HG03571 (cell line): ENCODE measurements at regions not wholly inside any gene's neighbourhood (a gene's known extent, or its start where the extent isn't known, plus 50 kb on each side); places are given as distances from the start of the nearest gene placed in this dataset.
"Not testable (repeated sequence)": the region's sequence is repeated elsewhere in the genome, so short reads cannot be mapped to it uniquely, and the experiment has no call there.

ENCODE experiments used
- ATAC-seq: cut with Tn5 transposase; IDR thresholded peaks from one replicate; pipeline ENCODE4 v1.9.1; 2021; ENCODE audit not compliant: unreplicated experiment

DNA sequence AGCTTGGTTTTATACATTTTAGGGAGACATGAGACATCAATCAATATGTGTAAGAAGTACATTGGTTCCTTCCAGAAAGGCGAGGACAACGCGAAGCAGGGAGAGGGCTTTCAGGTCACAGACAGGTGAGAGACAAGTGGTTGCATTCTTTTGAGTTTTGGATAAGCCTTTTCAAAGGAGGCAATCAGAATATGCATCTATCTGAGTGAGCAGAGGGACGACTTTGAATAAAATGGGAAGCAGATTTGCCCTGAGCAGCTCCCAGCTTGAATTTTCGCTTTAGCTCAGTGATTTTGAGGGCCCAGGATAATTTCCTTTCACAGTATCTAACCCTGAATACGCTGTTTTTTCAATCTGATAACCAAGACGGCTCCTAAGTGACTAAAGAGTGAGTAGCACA, 82.5 kb upstream of the MYO3A start:
- ATAC-seq = no peak

DNA sequence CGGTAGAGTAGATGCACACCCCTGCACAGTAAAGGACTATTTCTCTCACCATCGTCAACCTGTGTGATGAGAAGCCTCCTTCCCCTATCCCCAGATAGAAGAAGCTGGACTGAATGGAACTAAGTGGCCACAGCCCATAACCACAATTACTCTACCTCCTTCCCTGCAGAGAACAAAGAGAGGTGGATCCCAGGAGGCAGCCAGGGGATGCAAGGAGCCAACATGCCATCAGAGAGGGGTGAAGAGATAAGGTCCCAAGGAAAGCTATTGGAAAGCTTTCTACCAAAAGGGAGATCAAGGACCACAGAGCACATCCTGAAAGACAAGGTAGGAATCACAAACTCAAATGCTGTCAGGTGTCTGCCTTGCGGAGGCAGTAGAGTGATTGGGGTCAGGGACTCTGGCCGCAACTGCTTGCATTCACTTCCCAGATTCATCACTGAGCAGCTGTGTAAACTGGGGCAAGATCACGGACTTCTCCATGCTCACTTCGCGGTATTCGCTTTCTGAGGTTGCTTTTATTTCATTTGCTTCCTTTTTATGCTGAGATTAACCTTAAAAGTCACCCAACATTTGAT, 81.6 kb upstream of the MYO3A start:
- no peak for ATAC-seq

DNA sequence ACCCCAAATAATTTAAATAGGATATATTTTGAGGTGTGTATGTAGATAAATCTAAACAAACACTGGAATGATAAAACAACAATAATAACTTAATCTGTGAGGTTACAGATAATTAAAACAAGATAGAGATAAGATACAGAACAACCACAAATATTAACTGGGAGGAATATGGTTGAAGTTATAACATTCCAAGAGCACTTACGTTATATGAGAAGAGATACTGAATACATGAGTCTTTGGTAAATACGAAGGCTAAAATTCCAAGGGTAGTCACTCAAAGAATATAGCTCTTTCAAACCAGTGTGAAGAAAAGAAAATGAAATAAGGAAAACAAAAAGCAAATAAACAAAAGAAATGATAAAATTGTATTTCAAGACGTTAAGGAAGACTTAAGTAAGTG, 76.0 kb upstream of the MYO3A start:
- ATAC-seq = no peak

DNA sequence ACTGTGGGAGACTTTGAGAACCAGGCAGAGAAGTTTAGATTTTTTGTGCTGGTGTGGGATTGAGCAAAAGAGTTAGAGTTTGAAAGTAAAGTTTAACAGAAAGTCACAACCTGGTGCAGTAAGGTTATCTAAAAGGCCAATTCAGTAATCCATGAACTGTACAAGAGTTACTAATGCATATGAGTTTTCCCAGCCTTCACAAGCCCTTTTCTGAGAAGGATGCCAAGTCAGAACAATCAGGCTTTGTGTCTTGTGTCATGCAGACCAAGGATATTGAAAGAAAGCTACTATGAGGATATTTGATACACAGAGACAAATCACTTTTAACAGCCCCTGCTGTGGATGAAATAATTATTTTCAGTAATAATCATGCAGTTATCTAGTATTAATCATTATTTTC, 68.8 kb upstream of the MYO3A start:
- ATAC-seq = no peak

DNA sequence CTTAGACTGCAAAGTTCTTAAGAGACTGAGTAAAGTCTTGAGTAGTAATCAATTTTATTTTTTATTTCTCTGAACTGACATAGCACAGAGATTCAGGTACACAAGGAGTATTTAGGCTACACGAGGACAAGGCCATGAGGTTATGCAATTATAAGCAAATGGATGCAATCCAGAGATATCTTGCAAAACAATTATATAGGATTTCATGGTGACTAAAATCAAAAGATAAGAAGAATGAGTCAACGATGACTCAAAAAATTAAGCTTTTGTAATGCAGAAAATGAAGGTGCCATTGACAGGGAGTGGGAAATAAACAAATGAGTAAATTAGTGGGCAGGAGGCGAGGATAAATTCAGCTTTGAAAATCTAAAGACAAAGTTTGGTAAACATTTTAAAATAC, 66.7 kb upstream of the MYO3A start:
- ATAC-seq = no peak

DNA sequence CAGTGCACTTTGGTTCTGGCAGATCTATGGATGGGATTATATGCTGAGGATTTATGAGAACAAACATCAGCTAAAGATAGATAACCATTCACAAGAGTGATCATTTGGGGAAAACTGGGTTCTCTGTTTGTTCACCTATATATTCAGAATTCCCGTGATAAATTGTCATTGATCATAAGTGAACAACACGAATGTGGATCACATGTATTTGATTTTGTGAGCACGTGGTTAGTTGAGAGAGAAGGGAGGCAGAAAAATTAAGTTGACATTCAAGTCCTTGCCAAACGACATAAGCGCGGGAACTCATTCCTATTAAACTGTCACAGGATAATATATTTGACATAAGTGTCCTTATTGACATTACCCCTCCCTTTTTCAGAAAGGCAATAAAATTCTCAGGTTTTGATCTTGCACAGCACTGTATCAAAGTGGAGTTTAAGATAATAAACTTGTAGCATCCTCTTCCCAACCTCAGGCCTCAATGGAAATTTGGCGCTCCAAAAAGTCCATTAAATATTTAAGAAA, 64.9 kb upstream of the MYO3A start:
- ATAC-seq = no peak

DNA sequence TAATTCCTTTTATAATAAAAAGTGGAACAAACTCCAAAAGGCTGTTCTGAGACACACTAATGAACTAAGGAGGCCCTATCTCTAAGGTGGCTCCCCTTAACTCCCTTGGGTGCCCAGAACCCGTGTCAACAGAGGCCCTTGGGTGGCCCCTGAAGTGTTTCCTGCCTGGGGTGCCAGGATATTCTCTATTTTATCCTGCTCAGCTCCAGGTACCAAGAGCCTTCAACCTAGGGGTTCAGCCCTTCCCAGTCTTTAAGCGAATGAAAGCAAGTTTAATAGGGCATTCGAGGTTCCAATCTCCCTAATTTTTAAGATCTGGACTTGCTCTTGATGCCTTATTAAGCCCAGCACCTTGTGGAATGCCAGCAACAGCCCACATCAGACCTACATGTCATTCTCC, 64.4 kb upstream of the MYO3A start:
- no peak for ATAC-seq

DNA sequence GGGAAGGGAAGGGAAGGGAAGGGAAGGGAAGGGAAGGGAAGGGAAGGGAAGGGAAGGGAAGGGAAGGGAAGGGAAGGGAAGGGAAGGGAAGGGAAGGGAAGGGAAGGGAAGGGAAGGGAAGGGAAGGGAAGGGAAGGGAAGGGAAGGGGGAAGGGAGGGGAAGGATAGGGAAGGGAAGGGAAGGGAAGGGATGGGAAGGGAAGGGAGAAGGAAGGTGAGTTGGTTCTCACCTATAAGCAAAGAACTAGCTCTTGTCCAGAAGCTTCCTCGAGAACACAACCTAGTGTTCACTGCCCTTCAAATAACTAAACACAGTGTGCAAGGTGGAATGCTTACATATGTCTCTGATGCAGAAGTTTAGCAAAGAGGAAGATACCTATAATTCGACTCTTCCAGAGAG, 59.6 kb upstream of the MYO3A start:
- not testable (repeated sequence) for ATAC-seq

DNA sequence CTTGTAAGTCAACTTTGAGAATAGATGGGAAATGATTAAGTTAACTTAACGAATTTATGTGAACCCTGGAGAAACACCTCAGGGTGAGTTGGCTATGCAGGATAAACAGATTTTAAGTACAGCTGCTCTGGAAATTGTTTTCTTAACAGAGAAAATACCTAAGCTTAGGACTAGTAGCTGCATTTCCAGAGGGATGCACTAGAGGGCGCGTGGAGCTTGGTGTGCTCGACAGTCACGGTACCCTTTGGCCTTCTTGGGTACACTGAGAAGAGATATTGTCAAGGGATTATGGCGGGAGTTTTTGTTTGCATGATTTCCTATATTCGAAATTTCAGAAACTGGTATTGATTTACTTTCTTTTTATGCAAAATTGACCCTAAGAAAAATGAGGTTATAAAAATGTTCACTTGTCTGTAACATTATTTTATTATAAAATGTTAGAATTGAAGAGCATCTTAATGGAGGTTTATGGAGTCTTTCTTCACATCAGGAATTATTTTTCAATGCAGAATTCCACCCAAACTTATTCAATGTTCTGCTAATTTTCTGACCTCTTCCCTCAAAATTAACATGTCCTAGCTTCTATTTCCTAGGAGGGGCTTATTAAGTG, 58.4 kb upstream of the MYO3A start:
- ATAC-seq = peak; percentile 87

DNA sequence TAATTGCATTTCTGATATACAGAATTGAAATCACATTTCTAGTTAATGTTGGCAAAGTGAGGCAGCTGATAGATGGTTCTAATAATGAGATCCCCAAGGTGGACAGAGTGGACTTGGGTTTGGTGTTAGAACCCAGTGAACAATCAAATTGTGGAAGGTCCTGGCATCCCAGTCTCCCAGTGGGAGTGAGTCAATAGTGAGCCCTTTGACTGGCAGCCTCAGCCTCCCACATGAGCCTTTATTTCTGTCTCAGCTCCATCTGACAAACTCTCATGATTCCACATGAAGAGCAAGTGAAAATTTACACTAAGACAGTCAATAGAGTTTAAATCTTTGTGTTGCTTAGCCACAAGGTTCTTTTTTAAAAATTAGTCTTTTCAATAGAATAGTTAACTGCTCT, 56.7 kb upstream of the MYO3A start:
- no peak for ATAC-seq
